HuH-7.5 (cell line): ENCODE measurements at regions not wholly inside any gene's neighbourhood (a gene's known extent, or its start where the extent isn't known, plus 50 kb on each side); places are given as distances from the start of the nearest gene placed in this dataset.
"Not testable (repeated sequence)": the region's sequence is repeated elsewhere in the genome, so short reads cannot be mapped to it uniquely, and the experiment has no call there.

Experiments used
- DNase-seq: peaks from one replicate; pipeline ENCODE4 v3.0.0; 2011; ENCODE audit warnings: low spot score

DNA sequence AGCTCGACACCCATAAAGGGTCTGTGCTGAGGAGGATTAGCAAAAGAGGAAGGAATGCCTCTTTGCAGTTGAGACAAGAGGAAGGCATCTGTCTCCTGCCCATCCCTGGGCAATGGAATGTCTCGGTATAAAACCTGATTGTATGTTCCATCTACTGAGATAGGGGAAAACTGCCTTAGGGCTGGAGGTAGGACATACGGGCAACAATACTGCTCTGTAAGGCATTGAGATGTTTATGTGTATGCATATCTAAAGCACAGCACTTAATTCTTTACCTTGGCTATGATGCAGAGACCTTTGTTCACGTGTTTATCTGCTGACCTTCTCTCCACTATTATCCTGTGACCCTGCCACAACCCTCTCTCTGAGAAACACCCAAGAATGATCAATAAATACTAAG is 210.7 kb downstream of the POTED start:
- DNase-seq: not testable (repeated sequence)

DNA sequence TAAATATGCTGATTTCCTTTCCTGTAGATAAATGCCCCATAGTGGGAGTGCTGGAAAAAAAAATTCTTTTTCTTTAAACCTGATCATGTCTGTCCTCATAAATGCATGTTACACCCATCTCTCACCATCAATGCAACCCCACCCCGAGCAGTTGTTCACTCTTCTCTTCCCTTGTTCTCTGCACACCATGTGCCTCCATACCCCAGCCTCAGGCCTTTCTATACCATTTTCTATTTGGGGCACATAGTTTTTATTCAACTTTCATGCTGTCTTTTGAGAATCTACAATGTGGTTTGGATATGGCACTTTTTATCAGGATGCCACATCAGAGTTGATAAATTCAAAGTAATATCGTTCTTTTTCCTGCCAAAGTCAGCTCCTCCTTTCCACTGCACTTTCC is 202.6 kb downstream of the POTED start:
- not testable (repeated sequence) for DNase-seq

- not testable (repeated sequence) for DNase-seq
Observed at GRCh38 chr21:13810559-13810958, 201.0 kb downstream of the POTED start.

DNA sequence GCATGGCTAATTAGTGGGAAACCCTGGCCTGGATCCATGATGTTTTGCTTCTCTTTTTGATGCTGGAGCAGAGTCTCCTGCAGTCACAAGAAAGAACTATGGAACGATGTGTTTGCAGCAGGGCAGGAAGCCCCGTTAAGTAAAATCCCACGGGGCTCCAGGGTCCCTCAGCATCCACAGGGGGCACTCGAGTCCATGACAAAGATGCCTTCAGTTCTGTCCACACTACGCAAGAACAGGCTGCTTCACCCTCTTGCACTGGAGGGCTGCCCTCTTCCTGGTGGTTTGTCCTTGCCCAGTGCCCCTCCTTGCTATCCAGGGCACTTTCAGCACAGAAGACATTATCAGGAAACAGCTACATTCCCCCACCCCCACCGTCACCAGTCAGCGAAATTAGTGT is 196.9 kb downstream of the POTED start:
- DNase-seq: not testable (repeated sequence)

GRCh38 chr21:13802757-13803156 is 193.2 kb downstream of the POTED start:
- DNase-seq: not testable (repeated sequence)
